K562 (cell line): ENCODE measurements at regions not wholly inside any gene's neighbourhood (a gene's known extent, or its start where the extent isn't known, plus 50 kb on each side); places are given as distances from the start of the nearest gene placed in this dataset.

Experiments
- ATAC-seq: fragments of 200-7000 bp; cut with Tn5 transposase; 3 replicates; pipeline ENCODE4 v1.9.1; 2020; ENCODE audit warnings: moderate library complexity
- BruUV-seq: library from RNA; stranded (reverse); fragments of 400-500 nt; replicated peaks from 2 replicates; lab custom pipeline; 2021; lab: Mats Ljungman, UMichigan
- CTCF ChIA-PET: fragments of 300-600 bp; formaldehyde crosslinking; extraction: SDS; loops from one replicate; lab custom pipeline; 2021; ENCODE audit warnings: low intra/inter-chr PET ratio; lab: Yijun Ruan, JAX
- POLR2A ChIA-PET: fragments of 300-600, 350-650 bp; sonication (Branson Sonifier 250); formaldehyde crosslinking; extraction: SDS; loops from one replicate; lab custom pipeline; 2021; ENCODE audit warnings: antibody characterized with exemption, inconsistent platforms; lab: Yijun Ruan, JAX
- DNase-seq, 4 experiments: peaks; one replicate each; pipeline versions ENCODE4 v3.0.0 to v3.0.0-alpha.2; 2011 to 2018; ENCODE audit warnings: low spot score in 3 of 4, mixed read lengths in 3 of 4; ENCODE audit errors: extremely low read depth in 1 of 4
- FAIRE-seq: peaks from 2 replicates; lab custom pipeline; 2011; peaks lifted over from hg19 to GRCh38; lab: Jason Lieb, UNC
- H2AFZ ChIP-seq: 2 replicates; pipeline ENCODE4 v1.6.0; 2011; ENCODE audit warnings: low read depth, low read length, control low read depth, inconsistent platforms
- H3K27ac ChIP-seq: fragments of 200-600 bp; 3 replicates; pipeline ENCODE4 v1.8.0; 2011; ENCODE audit warnings: low read depth, mild to moderate bottlenecking, control low read depth, inconsistent platforms, low read length, moderate library complexity, mixed read lengths; ENCODE audit errors: extremely low read depth
- H3K27me3 ChIP-seq, 2 experiments: fragments of 300-600 bp in 1 of 2; 2 replicates in 1 of 2; 3 replicates in 1 of 2; pipeline versions ENCODE4 v1.6.0 to v1.8.0; 2011; ENCODE audit warnings: inconsistent platforms in 2 of 2, low read length in 2 of 2, mild to moderate bottlenecking in 1 of 2, mixed read lengths in 1 of 2, moderate library complexity in 1 of 2; ENCODE audit not compliant: control insufficient read depth in 2 of 2, insufficient read depth in 2 of 2
- H3K36me3 ChIP-seq: fragments of 300-600 bp; 3 replicates; pipeline ENCODE4 v1.8.0; 2011; ENCODE audit warnings: mild to moderate bottlenecking, low read length, inconsistent platforms; ENCODE audit not compliant: control insufficient read depth, insufficient read depth
- H3K4me1 ChIP-seq, 2 experiments: fragments of 200-600 bp in 1 of 2; replicated peaks in 1 of 2; 2 replicates in 1 of 2; 3 replicates in 1 of 2; pipeline versions ENCODE4 v1.5.1 to v1.8.0; 2011; ENCODE audit warnings: inconsistent platforms in 2 of 2, low read length in 2 of 2, mild to moderate bottlenecking in 1 of 2, mixed read lengths in 1 of 2, moderate library complexity in 1 of 2; ENCODE audit not compliant: control insufficient read depth in 2 of 2, insufficient read depth in 2 of 2
- H3K4me2 ChIP-seq: 2 replicates; pipeline ENCODE4 v1.6.1; 2011; ENCODE audit warnings: low read length, control low read depth, inconsistent platforms, mixed read lengths; ENCODE audit not compliant: insufficient read depth
- H3K4me3 ChIP-seq: fragments of 200-600 bp; sonication (generic), shearing (Covaris generic); 2 replicates; pipeline ENCODE4 v1.5.1; 2016; ENCODE audit warnings: control low read depth, inconsistent platforms
- H3K79me2 ChIP-seq: fragments of 200-600 bp; 3 replicates; pipeline ENCODE4 v1.8.0; 2011; ENCODE audit warnings: low read length, inconsistent platforms; ENCODE audit not compliant: control insufficient read depth, insufficient read depth
- H3K9ac ChIP-seq, 2 experiments: 2 replicates each; pipeline versions ENCODE4 v1.6.0 to v1.6.1; 2011; ENCODE audit warnings: low read depth in 2 of 2, low read length in 2 of 2, control low read depth in 1 of 2, inconsistent platforms in 1 of 2, mild to moderate bottlenecking in 1 of 2, mixed read lengths in 1 of 2; ENCODE audit not compliant: insufficient read depth in 1 of 2
- H3K9me1 ChIP-seq: one replicate; pipeline ENCODE4 v1.6.0; 2011; ENCODE audit warnings: inconsistent platforms, mild to moderate bottlenecking, low read length, moderate library complexity; ENCODE audit not compliant: control insufficient read depth, insufficient read depth
- H3K9me3 ChIP-seq: replicated peaks from 2 replicates; pipeline ENCODE4 v1.5.1; 2011; ENCODE audit warnings: low read depth, low read length, inconsistent platforms; ENCODE audit not compliant: control insufficient read depth, insufficient read depth
- H4K20me1 ChIP-seq: replicated peaks from 2 replicates; pipeline ENCODE4 v1.6.1; 2011; ENCODE audit warnings: low read length, inconsistent platforms, mixed read lengths; ENCODE audit not compliant: control insufficient read depth, insufficient read depth
- BDP1 ChIP-seq: IDR thresholded peaks from 3 replicates; pipeline ENCODE4 v1.6.1; 2011; ENCODE audit not compliant: insufficient read length, insufficient read depth
- CAMTA2 ChIP-seq: fragments of 250-450 bp; sonication (Bioruptor Pico); conservative IDR thresholded peaks from 2 replicates; pipeline ENCODE4 v1.5.1; 2022
- DIDO1 ChIP-seq: fragments of 450-650 bp; IDR thresholded peaks from 2 replicates; pipeline ENCODE4 v1.6.1; 2016; ENCODE audit warnings: low read depth, missing biosample characterization, missing genetic modification characterization
- HDAC6 ChIP-seq: IDR thresholded peaks from 2 replicates; pipeline ENCODE4 v1.6.1; 2012; ENCODE audit warnings: low read depth, mild to moderate bottlenecking, control low read depth, inconsistent platforms, low read length, moderate library complexity
- HNRNPLL ChIP-seq: fragments of 200-400 bp; formaldehyde crosslinking; IDR thresholded peaks from 2 replicates; pipeline ENCODE4 v1.6.1; 2017; ENCODE audit warnings: low read length, low read depth, mild to moderate bottlenecking; ENCODE audit not compliant: poor library complexity, severe bottlenecking
- MEF2A ChIP-seq: IDR thresholded peaks from 2 replicates; pipeline ENCODE4 v1.6.1; 2011; ENCODE audit warnings: low read depth, mild to moderate bottlenecking, low read length, moderate library complexity; ENCODE audit not compliant: control insufficient read depth
- MEF2D ChIP-seq: conservative IDR thresholded peaks from 2 replicates; pipeline ENCODE4 v1.6.1; 2016; ENCODE audit warnings: low read depth, missing genetic modification characterization, missing compliant biosample characterization
- PHTF2 ChIP-seq: fragments of 250-450 bp; sonication (Bioruptor Pico); IDR thresholded peaks from 2 replicates; pipeline ENCODE4 v1.5.0; 2021; ENCODE audit warnings: mild to moderate bottlenecking
- RAD21 ChIP-seq, 2 experiments: fragments of 250-450 bp in 1 of 2; fragments of 450-650 bp in 1 of 2; sonication (Bioruptor Pico) in 1 of 2; formaldehyde crosslinking in 1 of 2; IDR thresholded peaks in 1 of 2; conservative IDR thresholded peaks in 1 of 2; 2 replicates each; pipeline versions ENCODE4 v1.4.0 to v1.8.0; 2020 to 2022; ENCODE audit warnings: mild to moderate bottlenecking in 2 of 2, moderate library complexity in 1 of 2
- TEAD1 ChIP-seq, 2 experiments: fragments of 450-650 bp in 1 of 2; sonication (generic) in 1 of 2; formaldehyde crosslinking; IDR thresholded peaks; 2 replicates each; pipeline versions ENCODE4 v1.4.0 to v1.8.0; 2020 to 2022; ENCODE audit warnings: mild to moderate bottlenecking in 2 of 2, missing genetic modification reagents in 1 of 2
- TSHZ1 ChIP-seq: fragments of 250-450 bp; sonication (Bioruptor Pico); IDR thresholded peaks from 2 replicates; pipeline ENCODE4 v1.4.0; 2020; ENCODE audit warnings: mild to moderate bottlenecking, moderate library complexity
- ZBTB26 ChIP-seq: fragments of 450-650 bp; formaldehyde crosslinking; IDR thresholded peaks from 2 replicates; pipeline ENCODE4 v1.4.0; 2022; ENCODE audit warnings: missing genetic modification characterization
- ZNF12 ChIP-seq: sonication (generic); formaldehyde crosslinking; IDR thresholded peaks from 2 replicates; pipeline ENCODE4 v1.4.0; 2020; ENCODE audit warnings: mild to moderate bottlenecking, missing genetic modification reagents
- ZNF212 ChIP-seq: fragments of 450-650 bp; formaldehyde crosslinking; IDR thresholded peaks from 2 replicates; pipeline ENCODE4 v1.4.0; 2020; ENCODE audit warnings: mild to moderate bottlenecking
- ZNF639 ChIP-seq, 2 experiments: fragments of 200-800 bp in 1 of 2; sonication (Bioruptor generic) in 1 of 2; sonication (generic) in 1 of 2; formaldehyde crosslinking in 1 of 2; IDR thresholded peaks in 1 of 2; conservative IDR thresholded peaks in 1 of 2; 2 replicates each; pipeline versions ENCODE4 v1.5.0 to v1.6.1; 2016 to 2020; ENCODE audit warnings: missing compliant biosample characterization in 1 of 2, missing genetic modification characterization in 1 of 2, missing genetic modification reagents in 1 of 2
- WGBS: fragments of 100-300 bp; shearing (Covaris generic); methylation state at CpG from one replicate; pipeline ENCODE4 v1.1.6; 2016; ENCODE audit warnings: low coverage, mixed read lengths; ENCODE audit not compliant: insufficient coverage; ENCODE audit errors: missing lambda C conversion rate; 5-methylcytosine and 5-hydroxymethylcytosine counted together
- in situ Hi-C: fragments of 300-500 bp; cut with MboI; formaldehyde crosslinking; loops from 4 replicates; pipeline ENCODE4 v1.15.0; 2018; ENCODE audit warnings: inconsistent platforms, mixed read lengths
- intact Hi-C: fragments of 100-400 bp; cut with micrococcal nuclease; formaldehyde crosslinking; loops from 2 replicates; pipeline ENCODE4 v1.14.2; 2022

- TF ChIP-seq ZNF639 (CRISPR knock-in tag; conservative IDR thresholded peaks at IDR 0.05 in 1 of 2, IDR thresholded peaks at IDR 0.05 in 1 of 2): no peak
- TF ChIP-seq TSHZ1: no peak
Observed at GRCh38 chr2:53200072-53200471, 567.5 kb upstream of the CHAC2 start (continued).

- DNase-seq (no peak), FAIRE-seq (no peak), ATAC-seq (no peak)
- no TSS peak for BruUV-seq
- no peak overlapping the region for H3K27ac ChIP-seq
- ChIA-PET CTCF (no interaction called here), POLR2A (no interaction called here)
- H2AFZ ChIP-seq: no peak overlapping the region
- no peak overlapping the region for H3K4me3 ChIP-seq
- in situ Hi-C loops: no loop called here
- no peak overlapping the region for H3K4me2 ChIP-seq
- no peaks in the 10 kb centered on the region for H3K27me3 ChIP-seq
- intact Hi-C loops: no loop called here
- H3K9ac ChIP-seq: no peak overlapping the region
- H3K4me1 ChIP-seq: no peaks in the 10 kb centered on the region
- H3K79me2 ChIP-seq: no peaks in the 10 kb centered on the region
- WGBS: 0% methylated on average over 7 of the region's 7 CpGs
- H3K9me3 ChIP-seq: no peaks in the 10 kb centered on the region
- H4K20me1 ChIP-seq: no peaks in the 10 kb centered on the region
- no peaks in the 10 kb centered on the region for H3K9me1 ChIP-seq
- H3K36me3 ChIP-seq: no peaks in the 10 kb centered on the region
- TF ChIP-seq HDAC6 (no peak), RAD21 (CRISPR knock-in tag; conservative IDR thresholded peaks at IDR 0.05 in 1 of 2, IDR thresholded peaks at IDR 0.05 in 1 of 2) (no peak), DIDO1 (tag) (no peak), HNRNPLL (no peak), ZNF12 (CRISPR knock-in tag) (no peak), MEF2D (tag) (no peak), MEF2A (no peak), CAMTA2 (CRISPR knock-in tag) (no peak), ZBTB26 (CRISPR knock-in tag) (no peak), TEAD1 (CRISPR knock-in tag; IDR thresholded peaks at IDR 0.05) (no peak), ZNF212 (no peak), BDP1 (no peak), PHTF2 (CRISPR knock-in tag) (no peak)
Observed at GRCh38 chr2:53188851-53189510, 578.6 kb upstream of the CHAC2 start.
